Bronchial epithelial cell (primary cell): ENCODE measurements at regions not wholly inside any gene's neighbourhood (a gene's known extent, or its start where the extent isn't known, plus 50 kb on each side); places are given as distances from the start of the nearest gene placed in this dataset.

Experiments
- DNase-seq: peaks from one replicate; pipeline ENCODE4 v3.0.0-alpha.2; 2010; ENCODE audit warnings: low read depth
- FAIRE-seq: peaks from 2 replicates; lab custom pipeline; 2011; peaks lifted over from hg19 to GRCh38; lab: Jason Lieb, UNC
- H3K27me3 ChIP-seq: 2 replicates; pipeline ENCODE4 v1.5.1; 2011; ENCODE audit warnings: low read length; ENCODE audit not compliant: control insufficient read depth, insufficient read depth
- H3K36me3 ChIP-seq: 2 replicates; pipeline ENCODE4 v1.5.1; 2011; ENCODE audit warnings: low read length; ENCODE audit not compliant: control insufficient read depth, insufficient read depth
- H3K4me3 ChIP-seq: 2 replicates; pipeline ENCODE4 v1.5.1; 2011; ENCODE audit warnings: mild to moderate bottlenecking, low read depth, low read length, control low read depth
- CTCF ChIP-seq: IDR thresholded peaks from 2 replicates; pipeline ENCODE4 v1.5.1; 2011; ENCODE audit warnings: mild to moderate bottlenecking, moderate library complexity, low read length, control low read depth, inconsistent platforms; ENCODE audit not compliant: insufficient read depth, severe bottlenecking

- no peak for TF ChIP-seq CTCF
- H3K4me3 ChIP-seq = no peak overlapping the region
- DNase-seq (no peak), FAIRE-seq (no peak)
- H3K27me3 ChIP-seq = no peaks in the 10 kb centered on the region
- H3K36me3 ChIP-seq = no peaks in the 10 kb centered on the region
Observed at GRCh38 chr21:24910591-24910990, 696.7 kb downstream of the MRPL39 start.

GRCh38 chr21:24903994-24904635, 703.2 kb downstream of the MRPL39 start:
- H3K4me3 ChIP-seq = no peak overlapping the region
- DNase-seq (no peak), FAIRE-seq (no peak)
- H3K27me3 ChIP-seq = no peaks in the 10 kb centered on the region
- H3K36me3 ChIP-seq = no peaks in the 10 kb centered on the region
- TF ChIP-seq CTCF = no peak

- no peak overlapping the region for H3K4me3 ChIP-seq
- no peaks in the 10 kb centered on the region for H3K36me3 ChIP-seq
- H3K27me3 ChIP-seq = no peaks in the 10 kb centered on the region
- FAIRE-seq (no peak), DNase-seq (no peak)
- no peak for TF ChIP-seq CTCF
Observed at GRCh38 chr21:24899138-24899537, 708.1 kb downstream of the MRPL39 start.

- no peak for FAIRE-seq
Observed at GRCh38 chr21:24897883-24898282, 709.4 kb downstream of the MRPL39 start.

GRCh38 chr21:24896735-24897124, 710.6 kb downstream of the MRPL39 start:
- Histone ChIP-seq H3K27me3 (no peaks in the 10 kb centered on the region), H3K36me3 (no peaks in the 10 kb centered on the region), H3K4me3 (no peak overlapping the region)
- DNase-seq (no peak), FAIRE-seq (no peak)
- TF ChIP-seq CTCF = no peak

More at GRCh38 chr21:24897883-24898282, 709.4 kb downstream of the MRPL39 start:
- no peak for DNase-seq
- Histone ChIP-seq H3K4me3 (no peak overlapping the region), H3K27me3 (no peaks in the 10 kb centered on the region), H3K36me3 (no peaks in the 10 kb centered on the region)
- TF ChIP-seq CTCF = no peak
